GM18517 (cell line): ENCODE measurements at regions not wholly inside any gene's neighbourhood (a gene's known extent, or its start where the extent isn't known, plus 50 kb on each side); places are given as distances from the start of the nearest gene placed in this dataset.
A peak's percentile ranks its signal among the peaks of the same experiment; 100 is the strongest.

Experiments used
- ATAC-seq: cut with Tn5 transposase; IDR thresholded peaks from one replicate; pipeline ENCODE4 v1.9.1; 2021; ENCODE audit warnings: mild to moderate bottlenecking, moderate library complexity; ENCODE audit not compliant: unreplicated experiment

- ATAC-seq, result no peak
These were observed 123.4 kb upstream of the ATP6AP2 start for GRCh38 chrX:40457406-40457805.

- ATAC-seq, result no peak
These were observed 128.7 kb upstream of the ATP6AP2 start for GRCh38 chrX:40452031-40452430.

- ATAC-seq, result no peak
These were observed 130.6 kb upstream of the ATP6AP2 start for GRCh38 chrX:40449956-40450706.

- ATAC-seq, result no peak
These were observed 131.4 kb upstream of the ATP6AP2 start for GRCh38 chrX:40449396-40449795.

- no peak for ATAC-seq
These were observed 132.0 kb upstream of the ATP6AP2 start for GRCh38 chrX:40448793-40449192.

GRCh38 chrX:40446921-40447320 is 133.8 kb upstream of the ATP6AP2 start:
- no peak for ATAC-seq

GRCh38 chrX:40445691-40446090 is 135.1 kb upstream of the ATP6AP2 start:
- no peak for ATAC-seq

- ATAC-seq, result no peak
These were observed 135.8 kb upstream of the ATP6AP2 start for GRCh38 chrX:40444798-40445496.

- no peak for ATAC-seq
These were observed 136.6 kb upstream of the ATP6AP2 start for GRCh38 chrX:40444133-40444532.

- ATAC-seq, result no peak
These were observed 139.9 kb upstream of the ATP6AP2 start for GRCh38 chrX:40440866-40441265.

- no peak for ATAC-seq
These were observed 140.9 kb upstream of the ATP6AP2 start for GRCh38 chrX:40439625-40440532.

- no peak for ATAC-seq
These were observed 143.4 kb upstream of the ATP6AP2 start for GRCh38 chrX:40437348-40437747.

- no peak for ATAC-seq
These were observed 145.8 kb upstream of the ATP6AP2 start for GRCh38 chrX:40434947-40435346.

- no peak for ATAC-seq
These were observed 146.3 kb upstream of the ATP6AP2 start for GRCh38 chrX:40434443-40434842.

- ATAC-seq, result no peak
These were observed 147.6 kb upstream of the ATP6AP2 start for GRCh38 chrX:40433160-40433559.

GRCh38 chrX:40424259-40424658 is 156.5 kb upstream of the ATP6AP2 start:
- ATAC-seq, result no peak

GRCh38 chrX:40423299-40423698 is 157.5 kb upstream of the ATP6AP2 start:
- no peak for ATAC-seq

- ATAC-seq, result no peak
These were observed 158.7 kb upstream of the ATP6AP2 start for GRCh38 chrX:40422021-40422420.

- ATAC-seq, result peak; percentile 57
These were observed 159.7 kb upstream of the ATP6AP2 start for GRCh38 chrX:40420899-40421729.

- no peak for ATAC-seq
These were observed 162.0 kb upstream of the ATP6AP2 start for GRCh38 chrX:40418813-40419195.
